WERI-Rb-1 (cell line): ENCODE measurements at regions not wholly inside any gene's neighbourhood (a gene's known extent, or its start where the extent isn't known, plus 50 kb on each side); places are given as distances from the start of the nearest gene placed in this dataset.
A peak's percentile ranks its signal among the peaks of the same experiment; 100 is the strongest.

Experiments
- DNase-seq: peaks from one replicate; pipeline ENCODE4 v3.0.0-alpha.2; 2020
- H3K27ac ChIP-seq: fragments of 250-450 bp; sonication (Bioruptor Pico); 2 replicates; pipeline ENCODE4 v1.5.1; 2020; ENCODE audit warnings: mild to moderate bottlenecking, moderate library complexity
- H3K27me3 ChIP-seq: fragments of 250-450 bp; sonication (Bioruptor Pico); 2 replicates; pipeline ENCODE4 v1.5.1; 2021; ENCODE audit warnings: mild to moderate bottlenecking, low read depth, moderate library complexity; ENCODE audit not compliant: insufficient read depth, severe bottlenecking
- H3K36me3 ChIP-seq: fragments of 250-450 bp; sonication (Bioruptor Pico); 2 replicates; pipeline ENCODE4 v1.5.1; 2020; ENCODE audit warnings: mild to moderate bottlenecking, moderate library complexity
- H3K4me3 ChIP-seq: 2 replicates; pipeline ENCODE4 v1.5.1; 2011; ENCODE audit warnings: low read depth, mild to moderate bottlenecking, control low read depth, low read length
- H3K9me3 ChIP-seq: fragments of 250-450 bp; sonication (Bioruptor Pico); 2 replicates; pipeline ENCODE4 v1.5.1; 2021; ENCODE audit warnings: mild to moderate bottlenecking, moderate library complexity; ENCODE audit not compliant: severe bottlenecking
- CTCF ChIP-seq: IDR thresholded peaks from 2 replicates; pipeline ENCODE4 v1.5.1; 2011; ENCODE audit warnings: low read depth, mild to moderate bottlenecking, control low read depth, inconsistent platforms, low read length

- Histone ChIP-seq H3K36me3 (no peaks in the 10 kb centered on the region), H3K27me3 (no peaks in the 10 kb centered on the region), H3K27ac (no peak overlapping the region), H3K4me3 (no peak overlapping the region), H3K9me3 (no peaks in the 10 kb centered on the region)
- peak; percentile 91 for DNase-seq
- TF ChIP-seq CTCF: no peak
Measured at GRCh38 chr2:21404137-21404536, 280.4 kb downstream of the TDRD15 start.

- no peak for DNase-seq
- Histone ChIP-seq H3K27me3 (no peaks in the 10 kb centered on the region), H3K27ac (no peak overlapping the region)
Measured at GRCh38 chr2:21404827-21405625, 281.3 kb downstream of the TDRD15 start.

GRCh38 chr2:21406386-21406785, 282.6 kb downstream of the TDRD15 start:
- TF ChIP-seq CTCF: no peak
- no peak for DNase-seq

More at GRCh38 chr2:21404827-21405625, 281.3 kb downstream of the TDRD15 start:
- H3K36me3 ChIP-seq: no peaks in the 10 kb centered on the region
- H3K4me3 ChIP-seq: no peak overlapping the region
- no peaks in the 10 kb centered on the region for H3K9me3 ChIP-seq
- TF ChIP-seq CTCF: no peak

GRCh38 chr2:21406911-21407310, 283.1 kb downstream of the TDRD15 start:
- no peaks in the 10 kb centered on the region for H3K27me3 ChIP-seq
- no peak for TF ChIP-seq CTCF
- H3K9me3 ChIP-seq: no peaks in the 10 kb centered on the region
- no peak for DNase-seq
- H3K27ac ChIP-seq: no peak overlapping the region
- H3K4me3 ChIP-seq: no peak overlapping the region
- no peaks in the 10 kb centered on the region for H3K36me3 ChIP-seq

More at GRCh38 chr2:21406386-21406785, 282.6 kb downstream of the TDRD15 start:
- H3K9me3 ChIP-seq: no peaks in the 10 kb centered on the region
- H3K36me3 ChIP-seq: no peaks in the 10 kb centered on the region
- H3K4me3 ChIP-seq: no peak overlapping the region
- no peaks in the 10 kb centered on the region for H3K27me3 ChIP-seq
- H3K27ac ChIP-seq: no peak overlapping the region

GRCh38 chr2:21407851-21408250, 284.1 kb downstream of the TDRD15 start:
- no peaks in the 10 kb centered on the region for H3K36me3 ChIP-seq
- no peak for DNase-seq
- no peak overlapping the region for H3K4me3 ChIP-seq
- TF ChIP-seq CTCF: no peak
- H3K9me3 ChIP-seq: no peaks in the 10 kb centered on the region
- no peak overlapping the region for H3K27ac ChIP-seq
- no peaks in the 10 kb centered on the region for H3K27me3 ChIP-seq

- no peak for TF ChIP-seq CTCF
- Histone ChIP-seq H3K36me3 (no peaks in the 10 kb centered on the region), H3K27me3 (no peaks in the 10 kb centered on the region), H3K27ac (no peak overlapping the region), H3K9me3 (no peaks in the 10 kb centered on the region), H3K4me3 (no peak overlapping the region)
- no peak for DNase-seq
Measured at GRCh38 chr2:21411741-21412140, 288.0 kb downstream of the TDRD15 start.
